Endothelial cell of umbilical vein (primary cell): ENCODE measurements at regions not wholly inside any gene's neighbourhood (a gene's known extent, or its start where the extent isn't known, plus 50 kb on each side); places are given as distances from the start of the nearest gene placed in this dataset.

Experiments used
- BruUV-seq: library from RNA; stranded (reverse); fragments of 400-500 nt; replicated peaks from 2 replicates; lab custom pipeline; 2021; lab: Mats Ljungman, UMichigan
- CTCF ChIA-PET: fragments of 300-600, 350-600 bp; sonication (Branson Sonifier 250); formaldehyde crosslinking; loops from one replicate; lab custom pipeline; 2021; ENCODE audit warnings: antibody characterized with exemption, inconsistent platforms; lab: Charles Lee
- POLR2A ChIA-PET: fragments of 300-600, 350-600 bp; sonication (Branson Sonifier 250); formaldehyde crosslinking; loops from one replicate; lab custom pipeline; 2021; ENCODE audit warnings: antibody characterized with exemption, inconsistent platforms; lab: Charles Lee
- DNase-seq: peaks from one replicate; pipeline ENCODE4 v3.0.0-alpha.2; 2011; ENCODE audit warnings: low read depth, low spot score
- FAIRE-seq: peaks from 2 replicates; lab custom pipeline; 2011; peaks lifted over from hg19 to GRCh38; lab: Jason Lieb, UNC
- H2AFZ ChIP-seq: 2 replicates; pipeline ENCODE4 v1.6.0; 2012; ENCODE audit warnings: low read depth, low read length, control low read depth, inconsistent platforms
- H3K27ac ChIP-seq: 2 replicates; pipeline ENCODE4 v1.5.1; 2011; ENCODE audit warnings: low read depth, mild to moderate bottlenecking, control low read depth, low read length, moderate library complexity; ENCODE audit not compliant: insufficient read depth
- H3K27me3 ChIP-seq, 2 experiments: 2 replicates each; pipeline versions ENCODE4 v1.6.0 to v1.6.1; 2011; ENCODE audit warnings: low read length in 2 of 2, mixed read lengths in 1 of 2; ENCODE audit not compliant: control insufficient read depth in 2 of 2, insufficient read depth in 2 of 2
- H3K36me3 ChIP-seq, 2 experiments: 2 replicates in 1 of 2; 3 replicates in 1 of 2; pipeline ENCODE4 v1.5.1; 2011; ENCODE audit warnings: low read length in 2 of 2, mild to moderate bottlenecking in 1 of 2, moderate library complexity in 1 of 2; ENCODE audit not compliant: control insufficient read depth in 2 of 2, insufficient read depth in 2 of 2; ENCODE audit errors: extremely low read depth in 1 of 2
- H3K4me1 ChIP-seq: 3 replicates; pipeline ENCODE4 v1.5.1; 2011; ENCODE audit warnings: mild to moderate bottlenecking, low read length; ENCODE audit not compliant: control insufficient read depth, insufficient read depth; ENCODE audit errors: extremely low read depth
- H3K4me2 ChIP-seq: 2 replicates; pipeline ENCODE4 v1.6.1; 2011; ENCODE audit warnings: low read length, control low read depth, mixed read lengths; ENCODE audit not compliant: insufficient read depth
- H3K4me3 ChIP-seq, 3 experiments: fragments of 200-600 bp in 1 of 3; sonication (generic), shearing (Covaris generic) in 1 of 3; replicated peaks in 1 of 3; 2 replicates each; pipeline ENCODE4 v1.5.1; 2011 to 2016; ENCODE audit warnings: control low read depth in 3 of 3, low read length in 3 of 3, mild to moderate bottlenecking in 2 of 3, inconsistent platforms in 1 of 3, low read depth in 1 of 3, moderate library complexity in 1 of 3; ENCODE audit not compliant: insufficient read depth in 1 of 3
- H3K79me2 ChIP-seq: 2 replicates; pipeline ENCODE4 v1.6.0; 2012; ENCODE audit warnings: low read length, inconsistent platforms; ENCODE audit not compliant: control insufficient read depth, insufficient read depth
- H3K9ac ChIP-seq: replicated peaks from 2 replicates; pipeline ENCODE3; 2011; ENCODE audit warnings: low read length, control low read depth; ENCODE audit not compliant: insufficient read depth; ENCODE audit errors: extremely low read depth
- H3K9me1 ChIP-seq: replicated peaks from 3 replicates; pipeline ENCODE4 v1.6.0; 2011; ENCODE audit warnings: mild to moderate bottlenecking, low read length; ENCODE audit not compliant: control insufficient read depth, insufficient read depth; ENCODE audit errors: extremely low read depth
- H3K9me3 ChIP-seq: replicated peaks from 2 replicates; pipeline ENCODE4 v1.5.1; 2012; ENCODE audit warnings: low read length, inconsistent platforms; ENCODE audit not compliant: control insufficient read depth, insufficient read depth
- H4K20me1 ChIP-seq: replicated peaks from 2 replicates; pipeline ENCODE3; 2011; ENCODE audit warnings: mild to moderate bottlenecking, low read length; ENCODE audit not compliant: control insufficient read depth, insufficient read depth; ENCODE audit errors: extremely low read depth
- CTCF ChIP-seq, 2 donors: IDR thresholded peaks; 1 replicate in 1 of 2; 2 replicates in 1 of 2; pipeline ENCODE4 v1.5.1; 2011; ENCODE audit warnings: low read length in 2 of 2, mild to moderate bottlenecking in 2 of 2, moderate library complexity in 2 of 2, control low read depth in 1 of 2, inconsistent platforms in 1 of 2, low read depth in 1 of 2; ENCODE audit not compliant: insufficient read depth in 1 of 2; ENCODE audit errors: extremely low read depth in 1 of 2
- EZH2 ChIP-seq: IDR thresholded peaks from 2 replicates; pipeline ENCODE4 v1.6.1; 2012; ENCODE audit warnings: borderline replicate concordance, low read depth, mild to moderate bottlenecking, moderate library complexity, low read length, inconsistent platforms; ENCODE audit not compliant: severe bottlenecking
- FOS ChIP-seq: IDR thresholded peaks from 2 replicates; pipeline ENCODE4 v1.6.1; 2011; ENCODE audit warnings: mild to moderate bottlenecking, low read length, moderate library complexity, borderline replicate concordance; ENCODE audit not compliant: insufficient read depth
- GATA2 ChIP-seq: IDR thresholded peaks from 2 replicates; pipeline ENCODE4 v1.7.0; 2011; ENCODE audit warnings: low read depth, mild to moderate bottlenecking, moderate library complexity, mixed read lengths, low read length; ENCODE audit not compliant: insufficient read length, insufficient read depth
- JUN ChIP-seq: IDR thresholded peaks from 2 replicates; pipeline ENCODE4 v1.6.1; 2011; ENCODE audit warnings: borderline replicate concordance, low read depth; ENCODE audit not compliant: insufficient read length, insufficient read depth
- MAX ChIP-seq: IDR thresholded peaks from 2 replicates; pipeline ENCODE4 v1.6.1; 2011; ENCODE audit not compliant: insufficient read depth, insufficient read length
- MYC ChIP-seq: IDR thresholded peaks from one replicate; pipeline ENCODE4 v1.6.1; 2011; ENCODE audit warnings: mild to moderate bottlenecking, low read depth, low read length
- POLR2A ChIP-seq: IDR thresholded peaks from 2 replicates; pipeline ENCODE4 v1.6.1; 2012; ENCODE audit warnings: low read depth, mild to moderate bottlenecking, control low read depth, low read length
- POLR2AphosphoS5 ChIP-seq: IDR thresholded peaks from 2 replicates; pipeline ENCODE4 v1.6.1; 2012; ENCODE audit warnings: low read depth, mild to moderate bottlenecking, control low read depth, low read length, moderate library complexity; ENCODE audit not compliant: insufficient read depth
- dilution Hi-C: fragments of 300-500 bp; cut with MboI; formaldehyde crosslinking; loops from one replicate; pipeline ENCODE4 v1.15.0; 2019; ENCODE audit warnings: low sequenced_read_pairs; ENCODE audit not compliant: extremely low pct_ligation_motif_present
- intact Hi-C: fragments of 100-400 bp; cut with micrococcal nuclease; formaldehyde crosslinking; loops from one replicate; pipeline ENCODE4 v1.10.0; 2022

GRCh38 chr15:94855018-94855408, 623.7 kb downstream of the MCTP2 start:
- BruUV-seq = no TSS peak
- Histone ChIP-seq H3K4me3 (no peak overlapping the region), H3K79me2 (no peaks in the 10 kb centered on the region), H3K4me1 (peaks cover 2% of the 10 kb centered on the region), H3K27me3 (no peaks in the 10 kb centered on the region), H3K27ac (no peak overlapping the region), H3K4me2 (no peak overlapping the region), H2AFZ (no peak overlapping the region), H3K36me3 (no peaks in the 10 kb centered on the region), H4K20me1 (no peaks in the 10 kb centered on the region), H3K9ac (no peak overlapping the region), H3K9me1 (no peaks in the 10 kb centered on the region), H3K9me3 (no peaks in the 10 kb centered on the region)
- POLR2A ChIA-PET = no interaction called here
- FAIRE-seq = no peak
- CTCF ChIA-PET = no interaction called here
- no peak for TF ChIP-seq GATA2
- no peak for TF ChIP-seq JUN
- intact Hi-C loops (no loop called here), dilution Hi-C loops (no loop called here)
- DNase-seq = no peak

- FAIRE-seq (no peak), DNase-seq (no peak)
- ChIA-PET POLR2A (no interaction called here), CTCF (no interaction called here)
- H3K4me3 ChIP-seq = no peak overlapping the region
- BruUV-seq = no TSS peak
- dilution Hi-C loops (no loop called here), intact Hi-C loops (no loop called here)
- no peak overlapping the region for H2AFZ ChIP-seq
- H3K27ac ChIP-seq = no peak overlapping the region
- no peaks in the 10 kb centered on the region for H3K27me3 ChIP-seq
- H4K20me1 ChIP-seq = no peaks in the 10 kb centered on the region
- H3K4me2 ChIP-seq = no peak overlapping the region
- H3K36me3 ChIP-seq = no peaks in the 10 kb centered on the region
- TF ChIP-seq MAX (no peak), EZH2 (no peak), JUN (no peak), MYC (no peak), CTCF (IDR thresholded peaks at IDR 0.05; ENCODE audit: extremely low read depth in 1 of 2, insufficient read depth in 1 of 2, low read depth in 1 of 2, low read length in 2 of 2) (no peak), POLR2A (no peak), GATA2 (no peak), POLR2AphosphoS5 (no peak), FOS (no peak)
- H3K79me2 ChIP-seq = no peaks in the 10 kb centered on the region
- peaks cover 2% of the 10 kb centered on the region for H3K4me1 ChIP-seq
- no peak overlapping the region for H3K9ac ChIP-seq
- H3K9me1 ChIP-seq = no peaks in the 10 kb centered on the region
- no peaks in the 10 kb centered on the region for H3K9me3 ChIP-seq
These were observed 624.3 kb downstream of the MCTP2 start for GRCh38 chr15:94855409-94856266.
